Myocyte (in vitro differentiated cells): ENCODE measurements at regions not wholly inside any gene's neighbourhood (a gene's known extent, or its start where the extent isn't known, plus 50 kb on each side); places are given as distances from the start of the nearest gene placed in this dataset.
"Not testable (repeated sequence)": the region's sequence is repeated elsewhere in the genome, so short reads cannot be mapped to it uniquely, and the experiment has no call there.

ENCODE experiments used
- DNase-seq: peaks from one replicate; pipeline ENCODE4 v3.0.0-alpha.2; 2012; ENCODE audit warnings: low read depth

GRCh38 chr18:34942276-34942675 lies 98.9 kb upstream of the MAPRE2 start:
- DNase-seq: no peak

GRCh38 chr18:34942975-34943374 lies 98.2 kb upstream of the MAPRE2 start:
- no peak for DNase-seq

GRCh38 chr18:34943587-34943986 lies 97.6 kb upstream of the MAPRE2 start:
- no peak for DNase-seq

GRCh38 chr18:34947711-34948125 lies 93.5 kb upstream of the MAPRE2 start:
- DNase-seq: peak; percentile 53

GRCh38 chr18:34951625-34952379 lies 89.4 kb upstream of the MAPRE2 start:
- DNase-seq: no peak

- DNase-seq: no peak
These were observed 88.0 kb upstream of the MAPRE2 start for GRCh38 chr18:34953212-34953611.

- DNase-seq: not testable (repeated sequence)
These were observed 85.7 kb upstream of the MAPRE2 start for GRCh38 chr18:34955494-34955893.

GRCh38 chr18:34956663-34957062 lies 84.5 kb upstream of the MAPRE2 start:
- DNase-seq: no peak

GRCh38 chr18:34957119-34957863 lies 83.9 kb upstream of the MAPRE2 start:
- peak; percentile 33 for DNase-seq

- DNase-seq: no peak
These were observed 83.4 kb upstream of the MAPRE2 start for GRCh38 chr18:34957864-34958259.

GRCh38 chr18:34959211-34959829 lies 81.9 kb upstream of the MAPRE2 start:
- DNase-seq: no peak

- no peak for DNase-seq
These were observed 81.2 kb upstream of the MAPRE2 start for GRCh38 chr18:34959989-34960388.

GRCh38 chr18:34965108-34965507 lies 76.1 kb upstream of the MAPRE2 start:
- DNase-seq: no peak

- no peak for DNase-seq
These were observed 75.6 kb upstream of the MAPRE2 start for GRCh38 chr18:34965566-34965965.

- no peak for DNase-seq
These were observed 71.1 kb upstream of the MAPRE2 start for GRCh38 chr18:34970106-34970505.

- no peak for DNase-seq
These were observed 69.9 kb upstream of the MAPRE2 start for GRCh38 chr18:34971313-34971712.

GRCh38 chr18:34972765-34973414 lies 68.3 kb upstream of the MAPRE2 start:
- DNase-seq: no peak

GRCh38 chr18:34976123-34976522 lies 65.1 kb upstream of the MAPRE2 start:
- no peak for DNase-seq

- DNase-seq: no peak
These were observed 64.7 kb upstream of the MAPRE2 start for GRCh38 chr18:34976534-34976898.

- DNase-seq: peak; percentile 78
These were observed 64.0 kb upstream of the MAPRE2 start for GRCh38 chr18:34976899-34977837.
